ENCODE measurements at regions not wholly inside any gene's neighbourhood (a gene's known extent, or its start where the extent isn't known, plus 50 kb on each side); places are given as distances from the start of the nearest gene placed in this dataset.

- TF ChIP-seq CTCF (IDR thresholded peaks at IDR 0.05; ENCODE audit: low read depth, low read length): no peak
- TF ChIP-seq MAX (IDR thresholded peaks at IDR 0.05; ENCODE audit: low read depth, low read length): no peak
Measured at GRCh38 chr17:79232957-79233356, 158.3 kb downstream of the ENGASE start.
